GM18502 (cell line): ENCODE measurements at regions not wholly inside any gene's neighbourhood (a gene's known extent, or its start where the extent isn't known, plus 50 kb on each side); places are given as distances from the start of the nearest gene placed in this dataset.

ENCODE experiments used
- ATAC-seq: cut with Tn5 transposase; IDR thresholded peaks from one replicate; pipeline ENCODE4 v1.9.1; 2021; ENCODE audit warnings: mild to moderate bottlenecking; ENCODE audit not compliant: unreplicated experiment, poor library complexity

DNA sequence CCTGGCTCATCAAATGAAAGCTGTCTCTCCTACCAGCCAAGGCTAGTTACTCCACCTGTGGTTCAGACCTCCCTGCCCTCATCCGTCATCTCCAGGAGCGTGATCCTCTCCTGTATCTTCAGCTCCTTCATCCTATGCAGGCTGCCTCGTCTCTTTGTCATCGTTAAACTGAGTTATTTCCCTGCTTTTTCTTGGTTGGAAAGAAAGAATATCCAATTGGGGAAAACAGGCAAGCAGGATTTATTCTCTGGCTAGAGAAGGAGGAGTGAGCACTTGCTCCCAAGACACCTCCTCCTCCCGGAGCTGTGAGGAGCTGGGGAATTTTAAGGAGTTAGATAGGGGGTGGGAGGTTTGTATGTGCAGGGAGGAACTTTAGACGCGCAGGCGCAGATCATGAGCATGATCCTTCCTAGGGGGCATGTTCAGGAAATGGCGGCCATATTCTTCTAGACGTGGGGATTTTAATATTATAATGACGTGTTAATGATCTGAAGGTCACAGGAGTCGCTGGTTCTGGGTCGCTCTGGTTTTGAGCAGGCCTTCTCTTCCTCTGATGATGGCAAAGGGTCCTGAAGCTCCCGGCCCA, 156.4 kb upstream of the KL start:
- no peak for ATAC-seq

DNA sequence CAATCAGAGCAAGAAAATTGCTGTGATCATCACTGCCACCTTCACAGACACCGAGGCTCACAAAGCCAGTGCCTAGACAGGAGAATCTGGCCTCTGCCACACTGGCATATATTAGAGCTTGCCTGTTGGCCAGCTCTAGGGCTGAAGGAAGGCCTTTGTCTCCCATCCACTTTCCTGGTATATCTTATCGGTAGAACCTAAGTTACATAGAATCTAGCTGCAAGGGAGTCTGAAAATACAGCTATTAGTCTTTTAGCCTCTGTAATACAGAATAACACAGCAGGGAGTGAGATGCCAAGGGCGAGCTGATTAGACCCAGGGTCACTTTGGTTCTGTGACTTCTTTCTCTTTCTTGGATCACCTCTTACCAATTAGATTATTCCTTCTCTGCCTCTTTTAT, 154.9 kb upstream of the KL start:
- ATAC-seq = no peak

DNA sequence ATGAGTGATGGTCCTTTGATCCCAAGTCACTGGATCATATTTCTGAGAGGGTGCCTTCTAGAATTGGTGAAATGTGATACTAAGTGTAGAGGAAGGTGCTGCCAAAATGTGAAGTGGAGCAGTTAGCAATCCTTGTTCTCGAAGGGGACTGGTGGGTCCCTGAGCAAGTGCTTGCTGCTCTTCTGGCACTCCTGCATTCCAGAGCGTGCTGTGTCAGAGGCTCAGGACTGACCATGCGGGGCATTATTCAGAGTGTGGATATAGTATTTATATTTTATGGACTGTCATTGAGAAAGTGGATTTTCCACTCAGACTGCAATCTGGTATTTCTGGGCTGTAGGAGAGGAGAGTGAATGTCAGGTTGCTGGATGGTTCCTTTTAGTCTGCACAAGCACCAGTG, 152.6 kb upstream of the KL start:
- ATAC-seq = no peak

DNA sequence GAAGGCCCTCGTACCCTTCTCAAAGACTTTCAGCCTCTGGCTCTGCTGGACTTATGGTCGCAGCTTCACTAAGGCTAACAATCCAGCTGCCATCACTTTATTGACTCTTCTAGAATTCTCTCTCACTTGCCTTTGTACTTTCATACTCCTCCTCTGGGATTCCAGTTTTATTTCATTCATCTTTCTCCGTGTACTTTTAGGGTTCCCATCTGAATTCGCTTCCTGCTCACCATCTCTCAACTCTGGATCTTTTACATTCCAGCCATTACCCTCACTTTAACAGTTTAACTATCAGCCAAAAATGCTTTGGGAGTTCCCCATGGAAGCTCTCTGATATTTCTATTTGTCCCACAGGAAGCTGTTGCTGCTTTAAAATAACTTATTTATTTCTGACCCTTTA, 149.3 kb upstream of the KL start:
- no peak for ATAC-seq

DNA sequence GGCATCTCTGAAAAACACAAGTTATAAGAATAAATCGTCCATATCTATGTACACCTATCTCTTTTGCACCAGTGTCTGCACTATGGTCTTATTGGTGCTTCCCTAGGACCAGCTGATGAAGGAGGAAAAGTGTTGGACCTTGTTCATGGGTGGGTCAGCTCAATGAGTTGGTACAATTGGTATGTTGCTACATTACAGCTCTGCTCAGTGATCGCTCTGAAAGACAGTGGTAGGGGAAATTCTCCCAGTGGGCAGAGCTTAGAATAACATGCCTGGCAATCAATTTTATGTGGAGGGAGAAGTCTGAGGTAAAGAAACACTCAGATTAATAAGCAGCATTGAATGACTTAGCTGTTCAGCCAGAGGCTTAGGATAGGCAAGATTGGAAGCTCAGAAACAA, 138.7 kb upstream of the KL start:
- ATAC-seq = no peak

DNA sequence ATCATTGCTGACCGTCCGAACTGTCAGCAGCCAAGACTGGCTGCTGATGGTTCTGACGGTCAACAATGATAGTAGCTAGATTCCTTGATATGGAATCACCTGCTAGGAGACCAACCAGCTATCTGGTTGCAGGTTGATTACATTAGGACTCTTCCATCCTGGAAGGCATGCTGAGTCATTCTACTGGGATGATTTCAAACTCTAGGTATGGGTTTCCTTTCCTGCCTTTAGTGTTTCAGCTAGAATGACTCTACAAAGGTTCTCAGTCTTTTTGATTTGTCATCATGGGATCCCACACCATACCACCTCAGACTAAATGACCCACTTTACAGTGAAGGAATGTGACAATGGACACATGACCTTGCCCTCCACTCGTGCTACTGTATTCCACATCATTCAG, 138.1 kb upstream of the KL start:
- ATAC-seq = no peak

DNA sequence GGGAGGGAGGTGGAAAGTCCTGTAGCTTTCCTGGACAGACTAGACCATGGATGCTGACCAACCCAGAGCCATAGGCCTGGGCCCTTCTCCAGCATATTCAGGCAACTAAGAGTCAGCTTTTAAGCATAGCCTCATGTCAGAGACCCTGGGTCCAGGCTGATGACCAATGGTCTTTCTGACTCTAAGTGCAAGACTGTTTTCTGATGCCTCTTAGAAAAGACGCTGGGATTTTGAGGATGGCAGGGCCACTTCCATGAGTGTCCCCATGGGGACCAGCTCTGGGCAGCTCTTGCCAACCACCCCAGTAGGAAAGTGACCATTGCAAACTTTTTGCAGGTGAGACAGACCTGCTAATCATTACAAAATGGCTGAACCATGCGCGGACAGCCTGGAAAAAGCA, 135.6 kb upstream of the KL start:
- ATAC-seq = no peak

DNA sequence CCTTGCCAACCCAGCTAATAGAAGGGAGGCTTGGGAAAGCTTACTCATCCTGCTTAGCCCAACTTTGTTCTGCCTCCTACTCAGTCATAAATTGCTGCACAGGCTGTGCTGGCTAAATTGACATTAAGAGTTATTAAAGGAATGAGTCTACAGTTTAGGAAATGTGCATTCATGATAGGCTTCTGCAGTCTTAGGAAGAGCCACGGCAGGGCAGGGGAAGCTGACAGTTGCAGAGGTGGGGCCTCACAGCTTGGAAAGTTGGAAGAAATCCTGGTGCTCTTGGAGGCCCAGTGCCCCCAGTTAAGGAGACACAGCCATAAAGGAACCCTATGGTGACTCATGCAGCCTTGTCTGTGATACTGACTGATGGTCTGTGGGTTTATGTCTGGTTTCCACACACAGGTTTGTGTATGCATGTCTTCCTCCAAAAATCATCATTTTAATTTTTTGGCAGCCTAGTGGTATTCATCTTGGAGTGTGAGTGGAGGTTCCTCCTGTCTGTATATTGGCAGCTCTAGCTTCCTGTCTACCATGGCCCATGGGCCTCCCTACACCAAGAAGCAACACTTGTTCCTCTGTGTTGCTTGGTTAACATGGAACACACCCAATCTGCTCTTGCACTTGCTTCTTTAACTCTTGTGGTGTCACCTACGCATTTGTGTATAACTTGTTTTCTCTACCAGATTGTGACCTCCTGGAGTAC, 135.0 kb upstream of the KL start:
- ATAC-seq = no peak

DNA sequence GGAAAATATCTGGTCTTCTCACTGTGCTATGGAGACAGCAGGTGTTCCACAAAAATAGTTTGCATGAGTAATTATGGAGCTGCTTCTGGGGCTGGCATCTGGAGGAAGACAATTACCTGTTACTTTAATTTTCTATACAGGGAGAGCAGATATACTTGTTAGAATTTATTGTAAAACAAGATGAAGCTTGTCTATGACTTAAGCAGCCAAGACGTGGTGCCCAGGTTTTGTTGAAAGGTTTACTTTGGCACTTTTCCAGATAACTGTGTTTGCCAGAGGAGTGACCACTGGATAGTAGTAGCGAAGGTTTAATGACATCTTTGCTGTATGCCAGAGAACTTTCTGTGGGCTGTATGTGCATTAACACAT, 134.5 kb upstream of the KL start:
- no peak for ATAC-seq

DNA sequence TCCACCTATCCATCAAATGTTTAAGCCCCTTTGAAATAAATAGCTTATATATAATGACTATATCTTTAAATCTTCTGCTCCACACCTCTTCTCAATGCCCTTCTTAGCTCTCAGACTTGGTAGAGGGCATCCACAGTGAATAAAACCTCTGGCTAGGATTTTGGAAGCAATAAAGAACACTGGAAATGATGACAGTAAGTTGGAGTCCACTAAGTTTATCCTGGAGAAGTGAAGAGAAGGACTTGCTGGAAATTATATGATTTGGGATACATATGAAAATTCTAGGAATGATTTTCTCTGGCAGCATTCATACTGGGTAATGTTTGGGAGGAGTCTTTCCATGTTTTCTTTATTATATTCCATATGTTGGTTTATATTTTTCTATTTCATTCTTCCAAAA, 133.5 kb upstream of the KL start:
- ATAC-seq = no peak

DNA sequence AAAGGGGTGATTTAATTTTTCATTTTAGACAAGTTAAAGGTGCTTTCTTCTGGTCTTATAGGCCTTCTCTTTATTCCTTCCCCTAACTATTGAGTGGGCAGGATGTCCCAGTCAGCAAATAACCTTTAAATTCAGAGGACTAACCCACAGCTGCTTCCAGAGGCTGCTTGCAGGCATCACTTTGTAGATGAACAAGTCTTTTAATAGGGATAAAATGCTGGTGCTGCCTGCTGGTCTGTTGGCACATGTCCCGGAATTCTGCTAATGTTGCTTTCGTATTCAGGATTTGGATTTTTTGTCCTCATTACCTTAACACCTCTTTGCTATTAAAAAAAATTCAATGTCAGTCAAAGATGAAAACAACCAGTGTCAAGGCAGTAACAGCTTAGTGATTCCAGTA, 132.7 kb upstream of the KL start:
- ATAC-seq = no peak

DNA sequence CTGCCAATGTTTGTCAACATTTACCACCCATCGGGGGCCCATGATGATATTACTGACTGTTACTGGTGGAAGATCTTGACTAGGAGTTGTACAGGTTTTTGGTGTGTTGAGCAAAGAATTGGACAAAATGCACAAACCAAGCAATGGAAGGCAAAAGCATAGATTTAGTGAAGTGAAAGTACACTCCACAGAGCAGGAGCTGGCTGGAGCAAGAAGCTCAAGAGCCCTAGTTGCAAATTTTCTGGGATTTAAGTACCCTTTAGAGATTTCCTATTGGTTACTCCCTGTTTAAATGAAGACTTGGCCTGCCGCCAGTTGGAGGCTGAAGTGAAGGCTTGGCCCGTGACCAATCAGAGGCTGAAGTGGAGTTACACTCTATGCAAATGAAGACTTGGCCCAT, 128.6 kb upstream of the KL start:
- ATAC-seq = no peak

DNA sequence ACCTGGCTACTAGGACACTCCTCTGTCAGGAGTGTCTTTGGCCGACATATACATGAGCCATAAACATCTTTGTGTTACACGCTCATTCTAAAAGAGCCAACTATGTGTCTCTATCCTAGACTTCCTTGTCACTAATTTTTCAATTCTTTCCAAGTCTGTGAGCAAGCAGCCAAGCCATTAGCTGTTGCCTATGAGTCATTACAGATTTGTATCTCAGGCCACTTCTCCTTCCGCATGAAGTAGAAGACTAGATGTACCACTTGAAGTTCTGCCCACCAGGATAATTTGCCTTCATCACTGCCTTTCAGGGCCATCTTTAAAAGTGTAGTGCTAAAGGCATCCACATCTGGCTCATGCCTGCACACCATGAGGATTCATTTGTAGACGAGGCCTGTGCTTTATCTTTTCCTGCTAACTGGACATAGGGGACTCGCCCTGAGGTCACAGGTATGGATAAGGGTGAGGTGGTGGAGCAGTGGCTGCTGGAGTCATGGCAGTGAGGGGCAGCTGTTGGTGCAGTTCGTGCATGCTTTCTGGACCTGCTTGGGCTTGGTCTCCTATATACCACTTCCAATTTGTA, 126.1 kb upstream of the KL start:
- ATAC-seq = no peak

DNA sequence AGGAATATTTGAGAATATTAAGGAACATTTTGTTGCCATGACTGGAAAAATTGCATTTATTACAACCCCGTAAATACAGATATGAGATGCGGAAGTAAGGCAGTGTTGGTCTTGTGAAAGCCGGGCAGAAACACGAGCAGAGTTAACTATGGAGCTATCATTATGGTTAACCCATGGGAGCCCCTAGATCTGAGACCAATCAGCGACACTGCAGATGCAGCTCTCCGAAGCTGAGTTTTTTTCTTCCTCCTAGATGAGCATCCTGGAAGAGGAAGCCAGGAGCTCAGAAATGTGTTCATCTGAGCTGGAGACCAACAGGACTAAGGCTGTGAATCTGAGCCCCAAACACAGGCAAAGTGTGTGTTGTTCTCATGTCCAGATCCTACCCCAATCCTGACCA, 123.0 kb upstream of the KL start:
- no peak for ATAC-seq

DNA sequence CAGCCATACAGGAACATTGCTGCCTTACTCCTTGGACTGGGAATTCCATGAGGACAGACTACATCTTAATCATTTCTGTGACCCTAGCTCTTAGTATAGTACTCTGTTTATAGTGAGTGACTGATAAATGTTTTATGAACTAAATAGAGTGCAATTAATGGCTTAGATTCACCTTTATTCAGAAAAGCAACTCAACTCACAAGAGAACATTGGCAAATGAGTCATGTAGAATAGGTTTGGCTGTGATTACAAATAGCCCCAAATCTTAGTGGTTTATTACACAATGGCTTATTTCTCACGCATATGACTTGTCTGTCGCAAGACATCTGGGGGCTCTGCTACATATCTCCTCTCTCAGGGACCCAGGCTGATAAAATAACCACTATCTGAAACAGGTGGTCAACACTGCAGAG, 121.6 kb upstream of the KL start:
- no peak for ATAC-seq

DNA sequence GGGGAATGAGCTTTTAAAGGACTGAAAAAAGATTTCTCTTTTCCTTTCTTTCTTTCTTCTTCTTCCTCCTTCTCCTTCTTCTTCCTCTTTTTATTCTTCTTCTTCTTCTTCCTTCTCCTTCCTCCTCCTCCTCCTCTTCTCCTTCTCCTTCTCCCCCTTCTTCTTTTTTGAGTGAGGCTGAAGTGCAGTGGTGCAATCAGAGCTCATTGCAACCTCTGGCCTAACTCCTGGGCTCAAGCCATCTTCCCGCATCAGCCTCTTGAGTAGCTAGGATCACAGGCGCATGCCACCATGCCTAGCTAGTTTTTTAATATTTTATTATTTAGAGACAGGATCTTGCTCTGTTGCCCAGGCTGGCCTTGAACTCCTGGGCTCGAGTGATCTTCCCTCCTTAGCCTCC, 120.9 kb upstream of the KL start:
- ATAC-seq = no peak

DNA sequence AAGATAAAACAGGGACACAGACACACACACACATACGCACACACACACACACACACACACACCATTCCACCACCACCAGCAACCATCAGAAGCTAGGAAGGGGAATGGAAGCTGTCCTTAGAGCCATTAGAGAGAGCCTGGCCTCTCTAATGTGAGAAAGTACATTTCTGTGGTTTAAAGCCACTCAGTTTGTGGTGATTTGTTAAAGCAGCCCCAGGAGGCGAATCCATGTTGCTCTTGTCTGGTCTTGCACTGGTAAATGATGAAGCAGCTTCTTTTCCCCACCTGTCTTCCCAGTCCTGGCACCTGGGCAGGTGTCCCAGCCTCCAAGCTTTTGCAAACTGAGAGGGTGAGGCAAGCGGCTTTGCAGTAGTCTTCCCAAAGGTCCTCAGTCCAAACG, 118.9 kb upstream of the KL start:
- no peak for ATAC-seq

DNA sequence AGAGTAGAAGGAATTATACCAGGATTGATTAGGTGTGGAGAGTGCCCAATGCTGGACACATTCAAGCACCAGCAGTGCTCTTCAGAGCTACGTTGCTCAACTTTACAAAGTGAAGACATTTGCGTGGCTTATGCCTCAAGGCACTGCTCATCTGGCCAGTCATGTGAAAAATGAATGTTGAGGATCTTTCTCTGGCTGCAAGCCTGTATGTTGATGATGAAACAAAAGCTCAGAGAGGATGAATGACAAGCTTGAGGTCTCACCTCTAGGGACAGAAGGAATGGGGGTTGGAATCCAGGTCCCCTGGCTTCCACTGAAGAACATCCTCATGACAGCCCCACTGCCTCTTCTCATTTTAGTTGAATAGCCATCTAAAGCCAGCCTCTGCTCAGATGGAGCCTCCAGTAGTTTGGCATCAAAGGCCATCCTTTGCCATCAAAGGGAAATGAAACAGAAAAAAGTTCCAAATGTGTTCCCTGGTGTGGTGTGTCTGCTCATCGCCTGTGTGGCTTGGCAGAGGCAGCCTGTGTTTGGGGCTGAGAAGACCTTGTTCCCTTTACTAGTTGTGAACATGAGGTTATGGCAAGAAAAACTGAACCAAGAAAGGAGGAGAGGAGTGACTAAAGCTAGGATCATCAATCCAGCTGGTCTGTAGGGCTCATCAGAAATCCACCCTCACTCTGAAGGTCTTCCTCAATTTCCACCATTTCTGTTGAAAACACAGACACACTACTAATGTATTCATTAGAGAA, 114.0 kb upstream of the KL start:
- no peak for ATAC-seq

DNA sequence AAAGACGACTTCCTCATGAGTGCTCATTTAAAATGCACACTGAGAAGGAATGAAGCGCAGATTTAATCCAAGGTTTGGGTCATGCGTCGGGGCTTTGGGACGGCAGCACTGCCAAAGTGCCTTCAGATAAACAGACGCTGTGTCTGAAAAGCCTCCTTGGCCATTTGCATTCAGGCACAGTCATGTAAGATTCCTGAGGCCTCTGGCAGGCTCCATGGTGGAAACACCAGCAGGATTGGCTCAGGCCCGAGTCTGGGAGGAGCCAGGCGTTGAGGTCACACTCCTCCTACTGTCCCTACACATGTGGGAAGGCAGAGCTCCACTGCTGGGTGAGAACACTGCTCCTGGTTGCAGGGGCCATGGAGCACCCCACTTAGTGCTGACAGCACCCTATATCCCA, 113.3 kb upstream of the KL start:
- no peak for ATAC-seq

DNA sequence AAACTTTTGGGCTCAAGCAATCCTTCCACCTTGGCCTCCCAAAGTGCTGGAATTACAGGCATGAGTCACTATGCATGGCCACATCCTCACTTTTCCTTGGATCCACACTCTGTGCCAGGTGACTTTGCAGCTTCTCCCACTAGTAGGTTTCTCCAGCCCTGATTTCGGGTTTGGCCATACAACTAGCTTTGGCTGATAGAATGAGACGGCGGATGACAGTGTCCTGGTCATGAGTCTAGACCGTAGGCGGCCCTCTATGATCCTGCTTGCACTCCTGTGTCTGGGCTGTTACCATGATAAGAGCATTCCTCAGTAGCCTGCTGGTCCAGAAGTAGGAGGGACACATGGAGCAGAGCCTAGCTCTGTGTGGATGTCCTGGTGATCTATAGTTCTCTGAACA, 112.5 kb upstream of the KL start:
- no peak for ATAC-seq

DNA sequence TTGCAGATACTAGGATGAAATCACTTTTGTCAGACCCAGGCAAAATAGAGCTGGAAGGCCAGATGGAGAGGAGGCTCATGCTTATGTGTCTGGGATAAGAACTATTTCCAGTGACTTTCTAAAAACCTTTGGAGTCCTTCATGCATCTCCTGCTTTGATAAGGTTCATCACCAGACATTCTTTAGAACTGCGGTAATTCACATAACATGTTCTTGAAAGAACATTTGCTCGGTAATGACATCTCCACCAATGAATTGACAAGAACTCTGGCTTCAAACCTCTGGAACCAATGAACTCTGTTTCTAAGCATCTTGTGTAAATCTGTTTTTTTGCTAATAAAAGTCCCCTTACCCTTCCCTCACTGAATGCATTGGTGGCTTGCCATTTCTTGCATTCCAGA, 112.0 kb upstream of the KL start:
- no peak for ATAC-seq
